Uterus (tissue), 3 donors: ENCODE measurements at regions not wholly inside any gene's neighbourhood (a gene's known extent, or its start where the extent isn't known, plus 50 kb on each side); places are given as distances from the start of the nearest gene placed in this dataset.

ENCODE experiments used
- DNase-seq, 2 donors: peaks; one replicate each; pipeline ENCODE4 v3.0.0-alpha.2; 2019 to 2020
- H3K27ac ChIP-seq, 2 donors: fragments of 200-600 bp; sonication (generic); 1 replicate in 1 of 2; 2 replicates in 1 of 2; pipeline ENCODE4 v1.5.1; 2016 to 2018
- H3K27me3 ChIP-seq, 2 donors: fragments of 200-600 bp; sonication (generic); one replicate each; pipeline ENCODE4 v1.5.1; 2018 to 2019; ENCODE audit warnings: control low read depth in 1 of 2
- H3K36me3 ChIP-seq, 2 donors: fragments of 200-600 bp; sonication (generic); one replicate each; pipeline ENCODE4 v1.5.1; 2019; ENCODE audit warnings: control low read depth in 1 of 2
- H3K4me1 ChIP-seq, 2 donors: fragments of 200-600 bp; sonication (generic); one replicate each; pipeline ENCODE4 v1.5.1; 2018 to 2019; ENCODE audit warnings: control low read depth in 1 of 2
- H3K4me3 ChIP-seq, 2 donors: fragments of 200-600 bp; sonication (generic); 1 replicate in 1 of 2; 2 replicates in 1 of 2; pipeline ENCODE4 v1.5.1; 2018 to 2019; ENCODE audit warnings: mild to moderate bottlenecking in 1 of 2
- H3K9me3 ChIP-seq, 2 donors: fragments of 200-600 bp; sonication (generic); one replicate each; pipeline ENCODE4 v1.5.1; 2019; ENCODE audit warnings: control low read depth in 1 of 2
- POLR2A ChIP-seq, 2 donors: fragments of 450-650 bp; IDR thresholded peaks; one replicate each; pipeline ENCODE4 v1.6.1; 2016; ENCODE audit warnings: antibody characterized with exemption in 2 of 2, mild to moderate bottlenecking in 1 of 2, moderate library complexity in 1 of 2
- intact Hi-C: fragments of 100-400 bp; cut with DNase I; formaldehyde crosslinking; loops from one replicate; pipeline ENCODE4 v1.15.1; 2023; ENCODE audit warnings: low total_unique reads
- TF ChIP-seq, protein P1 (sequence below), 4 experiments: fragments of 200-600 bp in 2 of 4; fragments of 450-650 bp in 2 of 4; sonication (generic) in 2 of 4; IDR thresholded peaks; one replicate each; pipeline ENCODE4 v1.5.1; 2016 to 2019; ENCODE audit warnings: antibody characterized with exemption in 4 of 4, mild to moderate bottlenecking in 2 of 4, moderate library complexity in 1 of 4
- donor health status: DM: yes; HTN: yes; CAD: no.

DNA sequence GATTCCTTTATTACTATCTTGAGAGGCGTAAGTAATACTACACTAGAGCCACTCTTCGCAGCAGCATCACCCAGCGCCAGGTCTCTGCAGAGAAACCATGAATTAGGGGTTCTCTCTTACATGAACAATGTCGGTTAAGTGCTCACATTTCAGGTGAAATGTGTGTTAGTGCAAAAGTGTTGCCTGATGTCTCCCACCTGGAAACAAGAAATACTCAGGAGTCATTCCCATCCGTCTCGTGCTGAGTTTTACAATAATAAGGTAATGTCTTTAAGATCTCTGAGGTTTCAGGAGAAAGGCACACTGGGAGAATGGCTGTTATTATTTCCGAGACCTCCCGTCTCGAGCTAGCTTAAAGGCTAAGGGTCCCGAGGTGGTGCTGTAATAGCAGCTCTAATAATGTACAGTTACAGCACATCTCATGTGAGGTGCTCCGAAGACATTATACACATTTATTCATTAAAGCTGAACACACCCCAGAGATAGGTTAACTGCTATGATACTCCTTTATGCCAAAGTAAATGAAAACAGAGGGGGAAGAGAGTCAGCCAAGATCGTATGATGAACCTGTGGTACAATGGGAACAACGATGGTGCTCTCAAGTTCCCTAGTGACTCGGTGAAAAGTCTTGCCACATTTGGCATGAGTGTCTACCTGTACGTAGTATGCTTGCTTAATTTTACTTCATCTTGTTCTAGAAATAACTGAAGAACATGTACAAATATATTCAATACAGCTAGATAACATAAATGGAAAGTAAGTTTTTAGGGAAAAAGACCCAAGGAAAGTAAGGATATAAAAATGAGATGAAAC lies 458.3 kb upstream of the CITED2 start:
- no peaks in the 10 kb centered on the region for H3K9me3 ChIP-seq
- H3K27me3 ChIP-seq, result no peaks in the 10 kb centered on the region
- intact Hi-C loops, result no loop called here
- no peak overlapping the region for H3K27ac ChIP-seq
- no peak overlapping the region for H3K4me3 ChIP-seq
- no peaks in the 10 kb centered on the region for H3K36me3 ChIP-seq
- no peak for TF ChIP-seq POLR2A (IDR thresholded peaks at IDR 0.05)
- TF ChIP-seq, protein P1, sequence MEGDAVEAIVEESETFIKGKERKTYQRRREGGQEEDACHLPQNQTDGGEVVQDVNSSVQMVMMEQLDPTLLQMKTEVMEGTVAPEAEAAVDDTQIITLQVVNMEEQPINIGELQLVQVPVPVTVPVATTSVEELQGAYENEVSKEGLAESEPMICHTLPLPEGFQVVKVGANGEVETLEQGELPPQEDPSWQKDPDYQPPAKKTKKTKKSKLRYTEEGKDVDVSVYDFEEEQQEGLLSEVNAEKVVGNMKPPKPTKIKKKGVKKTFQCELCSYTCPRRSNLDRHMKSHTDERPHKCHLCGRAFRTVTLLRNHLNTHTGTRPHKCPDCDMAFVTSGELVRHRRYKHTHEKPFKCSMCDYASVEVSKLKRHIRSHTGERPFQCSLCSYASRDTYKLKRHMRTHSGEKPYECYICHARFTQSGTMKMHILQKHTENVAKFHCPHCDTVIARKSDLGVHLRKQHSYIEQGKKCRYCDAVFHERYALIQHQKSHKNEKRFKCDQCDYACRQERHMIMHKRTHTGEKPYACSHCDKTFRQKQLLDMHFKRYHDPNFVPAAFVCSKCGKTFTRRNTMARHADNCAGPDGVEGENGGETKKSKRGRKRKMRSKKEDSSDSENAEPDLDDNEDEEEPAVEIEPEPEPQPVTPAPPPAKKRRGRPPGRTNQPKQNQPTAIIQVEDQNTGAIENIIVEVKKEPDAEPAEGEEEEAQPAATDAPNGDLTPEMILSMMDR (IDR thresholded peaks at IDR 0.05), result no peak
- DNase-seq, result no peak
- no peaks in the 10 kb centered on the region for H3K4me1 ChIP-seq

DNA sequence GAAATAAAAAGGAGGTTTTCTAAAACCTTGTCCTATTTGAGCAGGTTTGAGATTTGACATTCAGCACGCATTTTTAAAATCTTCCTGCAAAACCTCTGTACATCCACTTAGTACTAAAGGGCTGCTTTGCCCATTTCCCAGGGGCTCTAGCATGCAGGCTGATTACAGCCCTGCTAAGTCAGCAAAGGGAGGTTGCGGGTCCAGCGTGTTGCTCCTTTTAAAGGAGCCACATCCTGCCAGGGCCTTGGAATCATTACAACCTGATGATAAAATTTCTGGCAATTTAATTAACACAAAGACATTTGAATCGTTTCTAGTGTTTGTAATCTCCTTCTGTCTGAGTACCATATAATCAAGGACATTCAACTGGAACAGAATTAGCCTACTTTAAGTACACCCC lies 455.1 kb upstream of the CITED2 start:
- Histone ChIP-seq H3K4me1 (no peaks in the 10 kb centered on the region), H3K36me3 (no peaks in the 10 kb centered on the region), H3K4me3 (no peak overlapping the region), H3K27me3 (no peaks in the 10 kb centered on the region), H3K9me3 (no peaks in the 10 kb centered on the region), H3K27ac (no peak overlapping the region)
- intact Hi-C loops, result no loop called here
- TF ChIP-seq, protein P1 (IDR thresholded peaks at IDR 0.05), result no peak
- TF ChIP-seq POLR2A (IDR thresholded peaks at IDR 0.05), result no peak
- DNase-seq, result no peak

DNA sequence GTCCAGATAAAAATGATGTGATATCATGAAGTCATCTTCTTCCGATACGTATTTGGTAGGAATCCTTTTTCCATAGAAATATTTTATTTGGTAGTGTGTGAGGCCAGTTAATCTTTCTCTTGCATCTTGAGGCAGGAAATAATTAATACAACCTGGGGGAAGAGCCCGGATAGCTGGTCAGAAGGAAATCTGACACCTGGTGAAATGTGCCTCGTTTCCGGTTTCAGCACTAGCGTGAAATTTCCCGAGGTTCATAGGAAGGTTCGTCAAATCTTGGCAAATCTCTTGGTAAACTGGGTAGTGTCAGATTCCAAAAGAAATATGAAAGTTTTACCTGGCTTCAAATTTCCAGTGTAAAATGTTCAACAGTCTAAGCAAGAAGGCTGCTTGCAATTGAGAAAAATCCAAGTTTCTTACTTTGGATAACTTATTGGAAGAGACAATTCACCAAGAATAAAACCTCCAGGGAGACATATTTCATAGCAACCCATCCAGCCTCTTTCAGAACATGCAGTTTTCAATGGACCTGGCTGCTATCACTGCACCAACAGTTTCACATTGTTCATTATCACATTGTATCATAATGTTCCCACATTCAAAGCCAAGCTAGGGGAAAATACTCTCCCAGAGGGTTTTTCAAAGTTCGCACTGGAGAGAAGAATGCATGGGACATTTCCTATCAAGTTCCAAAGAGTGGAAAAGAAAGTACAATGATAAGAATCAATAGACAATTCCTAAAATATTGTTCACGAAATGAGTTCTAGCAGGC lies 454.5 kb upstream of the CITED2 start:
- H3K27me3 ChIP-seq, result no peaks in the 10 kb centered on the region
- no peaks in the 10 kb centered on the region for H3K36me3 ChIP-seq
- H3K4me3 ChIP-seq, result no peak overlapping the region
- H3K9me3 ChIP-seq, result no peaks in the 10 kb centered on the region
- H3K27ac ChIP-seq, result no peak overlapping the region
- H3K4me1 ChIP-seq, result no peaks in the 10 kb centered on the region
- DNase-seq, result no peak
- TF ChIP-seq, protein P1 (IDR thresholded peaks at IDR 0.05), result no peak
- no peak for TF ChIP-seq POLR2A (IDR thresholded peaks at IDR 0.05)
- intact Hi-C loops, result no loop called here

DNA sequence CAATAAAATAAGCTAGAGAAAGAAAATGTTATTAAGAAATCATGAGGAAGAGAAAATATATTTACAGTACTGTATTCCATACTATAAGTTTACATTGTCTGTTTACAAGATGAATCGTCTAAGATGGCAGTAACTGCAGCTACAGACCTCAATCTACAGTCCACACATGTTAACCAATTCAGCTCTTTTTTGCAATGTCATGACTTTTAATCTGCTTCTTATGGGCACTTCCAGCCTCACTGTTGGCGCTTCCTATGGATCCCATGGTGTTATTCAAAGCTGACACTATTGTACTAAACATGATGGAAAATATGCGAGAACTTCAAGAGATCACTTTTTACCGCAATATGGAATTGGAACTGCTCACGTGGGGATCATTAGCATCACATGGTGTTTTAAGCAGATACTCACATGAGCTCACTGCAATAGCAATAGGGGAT lies 451.5 kb upstream of the CITED2 start:
- H3K27me3 ChIP-seq, result no peaks in the 10 kb centered on the region
- no peaks in the 10 kb centered on the region for H3K9me3 ChIP-seq
- intact Hi-C loops, result no loop called here
- DNase-seq, result no peak
- H3K4me3 ChIP-seq, result no peak overlapping the region
- no peaks in the 10 kb centered on the region for H3K36me3 ChIP-seq
- no peaks in the 10 kb centered on the region for H3K4me1 ChIP-seq
- TF ChIP-seq POLR2A (IDR thresholded peaks at IDR 0.05), result no peak
- TF ChIP-seq, protein P1 (IDR thresholded peaks at IDR 0.05), result no peak
- H3K27ac ChIP-seq, result no peak overlapping the region

DNA sequence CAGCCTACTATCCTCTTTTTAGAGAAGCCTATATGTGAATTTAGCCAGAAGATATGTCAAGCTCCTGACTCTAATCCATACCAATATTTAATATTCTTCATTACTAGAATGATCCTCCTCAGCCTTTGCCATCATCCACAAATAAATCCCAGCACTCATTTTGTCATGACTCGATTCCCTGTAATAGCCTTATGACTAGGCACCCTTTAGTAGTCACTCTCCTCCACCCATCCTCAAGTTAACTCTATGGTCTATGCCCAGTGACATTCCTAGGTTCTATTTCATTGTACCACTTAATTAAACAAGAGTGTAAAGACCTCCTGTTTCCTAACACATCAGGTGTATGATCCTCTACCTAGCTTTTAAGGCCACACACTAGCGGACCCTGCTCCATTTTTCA lies 450.4 kb upstream of the CITED2 start:
- TF ChIP-seq POLR2A (IDR thresholded peaks at IDR 0.05), result no peak
- TF ChIP-seq, protein P1 (IDR thresholded peaks at IDR 0.05), result no peak
- no peak overlapping the region for H3K4me3 ChIP-seq
- no peak overlapping the region for H3K27ac ChIP-seq
- DNase-seq, result no peak
- H3K4me1 ChIP-seq, result no peaks in the 10 kb centered on the region
- H3K27me3 ChIP-seq, result no peaks in the 10 kb centered on the region
- intact Hi-C loops, result no loop called here
- H3K9me3 ChIP-seq, result no peaks in the 10 kb centered on the region
- H3K36me3 ChIP-seq, result no peaks in the 10 kb centered on the region
